NCI-H1092 treated with DMSO at 0.1 percent for 48 hours (cell line): ENCODE measurements at regions not wholly inside any gene's neighbourhood (a gene's known extent, or its start where the extent isn't known, plus 50 kb on each side); places are given as distances from the start of the nearest gene placed in this dataset.
"Not testable (repeated sequence)": the region's sequence is repeated elsewhere in the genome, so short reads cannot be mapped to it uniquely, and the experiment has no call there.

Experiments used
- DNase-seq: peaks from one replicate; lab custom pipeline; 2025; lab: John Stamatoyannopoulos, UW

DNA sequence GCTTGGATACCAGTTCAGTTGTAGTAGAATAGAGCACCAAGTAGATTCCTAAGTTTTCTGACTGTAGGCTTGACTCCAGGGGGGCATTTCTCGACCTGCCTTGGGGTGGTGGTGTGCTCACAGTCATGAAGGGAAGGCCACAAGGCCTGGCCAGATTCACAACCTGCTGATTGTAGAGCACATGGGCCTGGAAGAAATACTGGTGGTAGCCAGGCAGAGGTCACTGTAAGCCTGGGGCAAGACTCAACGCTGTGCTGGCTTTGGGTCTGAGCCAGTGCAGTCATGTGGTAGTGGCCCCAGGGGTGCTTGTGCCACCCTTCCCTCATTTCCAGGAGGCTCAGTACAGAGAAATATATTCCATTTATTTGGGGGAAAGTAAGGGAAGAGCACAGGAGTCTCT is 832.3 kb upstream of the SLC10A2 start:
- DNase-seq: no peak

DNA sequence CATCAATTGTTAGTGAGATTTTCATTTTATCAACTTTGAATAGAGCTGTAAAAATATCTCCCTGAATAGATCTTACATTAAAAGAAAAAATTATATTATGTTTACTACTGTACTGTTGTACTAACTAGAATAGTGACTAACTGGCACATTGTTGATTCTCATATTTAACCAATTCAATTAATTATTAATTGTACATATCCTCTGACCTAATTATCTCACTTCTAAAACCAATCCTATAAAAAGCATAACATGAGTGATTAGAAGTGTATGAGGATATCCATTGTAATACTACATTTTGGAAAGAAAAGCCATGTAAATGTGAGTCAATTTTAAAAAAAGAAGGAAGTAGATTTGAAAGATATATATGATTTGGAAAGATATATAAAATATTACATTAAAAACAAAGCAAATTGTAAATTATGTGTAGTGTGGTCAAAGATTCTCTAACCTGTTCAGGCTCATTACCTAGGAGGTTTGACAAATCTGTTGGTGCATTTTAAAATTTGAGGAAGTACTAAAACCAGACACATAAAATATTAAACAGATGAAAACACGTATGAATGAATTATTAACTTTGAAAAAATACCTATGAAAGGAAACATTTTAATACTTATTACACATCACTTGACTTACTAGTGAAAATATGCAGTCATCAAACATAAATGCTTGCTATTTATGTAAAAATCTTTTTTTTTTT is 829.8 kb upstream of the SLC10A2 start:
- no peak for DNase-seq

DNA sequence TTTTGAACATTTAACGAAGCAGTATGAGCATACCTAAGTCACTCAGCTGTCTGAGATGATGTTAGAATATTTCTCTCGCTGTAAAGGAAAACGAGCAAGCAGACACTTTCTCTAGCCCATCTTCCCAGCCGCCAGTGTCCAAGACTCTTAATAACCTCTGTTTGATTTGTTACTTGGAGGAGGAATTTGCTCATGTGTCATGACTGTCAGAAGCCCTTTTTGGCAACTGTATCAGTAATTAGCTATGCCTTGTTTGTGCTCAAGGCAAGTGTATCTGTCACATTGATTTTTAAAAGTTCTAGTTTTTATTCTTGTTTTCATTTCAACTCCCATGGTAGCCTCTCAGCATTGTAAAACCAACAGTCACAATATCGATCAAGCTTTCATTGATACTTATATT is 828.4 kb upstream of the SLC10A2 start:
- no peak for DNase-seq

DNA sequence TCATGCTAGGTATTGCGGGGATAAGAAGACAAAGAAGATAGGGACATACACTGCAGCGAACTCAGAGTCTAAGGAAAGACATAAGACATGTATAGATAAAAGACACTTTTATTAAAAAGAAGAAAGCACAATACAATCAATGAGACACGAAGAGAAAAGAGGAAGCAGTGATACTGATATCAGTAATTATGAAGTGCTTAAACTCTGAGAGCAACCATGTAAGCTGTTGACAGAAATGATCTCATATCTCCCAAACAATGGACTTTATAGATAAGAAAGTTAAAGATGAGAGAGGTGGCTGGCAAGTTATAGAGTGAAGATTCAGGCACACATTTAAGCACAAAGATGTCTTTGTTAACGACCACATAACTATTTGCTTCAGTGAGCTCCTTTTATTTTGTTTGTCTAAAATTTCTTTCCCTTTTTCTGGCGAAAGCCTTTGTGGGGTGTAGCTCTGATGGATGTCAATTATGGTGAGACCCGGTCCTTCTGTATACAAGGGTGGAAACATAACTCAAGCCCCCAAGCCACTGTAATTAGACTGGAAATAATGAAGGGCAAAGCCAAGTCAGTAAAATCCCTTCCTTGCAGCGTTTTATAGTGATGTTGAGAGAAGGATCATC is 818.0 kb upstream of the SLC10A2 start:
- DNase-seq: no peak

DNA sequence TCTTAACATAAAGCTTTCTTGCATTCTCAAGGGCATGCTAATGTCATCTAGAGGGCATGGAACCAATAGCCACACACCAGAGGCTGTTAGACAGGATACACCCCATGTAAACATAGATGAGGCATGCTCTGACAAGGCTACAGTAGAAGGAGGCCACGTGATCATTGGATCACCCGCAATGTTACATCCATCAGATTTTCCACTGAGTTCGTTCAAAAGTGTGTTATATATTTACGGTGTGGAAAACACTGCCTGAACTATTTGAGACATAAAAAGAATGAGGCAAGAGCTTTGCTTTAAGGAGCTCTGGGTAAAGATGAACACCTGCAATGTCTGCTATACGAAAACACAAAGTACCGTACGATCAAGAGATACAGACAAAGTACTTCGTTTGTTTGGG is 817.5 kb upstream of the SLC10A2 start:
- DNase-seq: no peak

DNA sequence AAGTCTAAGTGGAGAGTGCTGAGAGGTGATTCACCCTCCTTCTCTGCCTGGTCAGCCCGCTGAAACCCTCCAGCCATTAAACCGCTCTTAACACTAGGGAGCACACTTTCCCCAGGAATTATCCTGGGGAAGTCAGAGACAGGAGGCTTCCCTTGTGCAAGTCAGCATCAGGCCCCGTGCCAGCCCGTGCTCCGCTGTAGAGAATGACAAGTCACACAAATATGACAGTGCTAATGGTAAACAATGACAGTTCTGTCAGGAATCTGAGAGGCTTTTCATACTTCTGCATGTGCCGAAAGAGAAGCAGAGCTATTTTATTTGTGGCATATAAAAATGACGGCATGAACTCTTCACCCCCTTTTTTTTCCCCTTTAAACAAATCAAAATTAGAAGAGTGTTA is 816.9 kb upstream of the SLC10A2 start:
- DNase-seq: peak; percentile 92

DNA sequence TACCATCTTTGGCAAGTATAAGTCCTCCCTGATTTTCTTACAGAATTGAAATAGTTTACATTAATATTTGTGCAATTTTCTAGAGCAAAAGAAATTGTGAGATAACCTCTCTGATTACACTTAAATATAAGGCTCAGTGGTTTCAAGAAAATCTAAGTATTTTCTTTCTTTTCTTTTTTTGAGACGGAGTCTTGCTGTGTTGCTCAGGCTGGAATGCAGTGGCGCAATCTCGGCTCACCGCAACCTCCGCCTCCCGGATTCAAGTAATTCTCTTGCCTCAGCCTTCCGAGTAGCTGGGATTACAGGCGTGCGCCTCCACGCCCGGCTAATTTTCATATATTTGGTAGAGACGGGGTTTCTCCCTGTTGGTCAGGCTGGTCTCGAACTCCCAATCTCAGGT is 813.9 kb upstream of the SLC10A2 start:
- not testable (repeated sequence) for DNase-seq

DNA sequence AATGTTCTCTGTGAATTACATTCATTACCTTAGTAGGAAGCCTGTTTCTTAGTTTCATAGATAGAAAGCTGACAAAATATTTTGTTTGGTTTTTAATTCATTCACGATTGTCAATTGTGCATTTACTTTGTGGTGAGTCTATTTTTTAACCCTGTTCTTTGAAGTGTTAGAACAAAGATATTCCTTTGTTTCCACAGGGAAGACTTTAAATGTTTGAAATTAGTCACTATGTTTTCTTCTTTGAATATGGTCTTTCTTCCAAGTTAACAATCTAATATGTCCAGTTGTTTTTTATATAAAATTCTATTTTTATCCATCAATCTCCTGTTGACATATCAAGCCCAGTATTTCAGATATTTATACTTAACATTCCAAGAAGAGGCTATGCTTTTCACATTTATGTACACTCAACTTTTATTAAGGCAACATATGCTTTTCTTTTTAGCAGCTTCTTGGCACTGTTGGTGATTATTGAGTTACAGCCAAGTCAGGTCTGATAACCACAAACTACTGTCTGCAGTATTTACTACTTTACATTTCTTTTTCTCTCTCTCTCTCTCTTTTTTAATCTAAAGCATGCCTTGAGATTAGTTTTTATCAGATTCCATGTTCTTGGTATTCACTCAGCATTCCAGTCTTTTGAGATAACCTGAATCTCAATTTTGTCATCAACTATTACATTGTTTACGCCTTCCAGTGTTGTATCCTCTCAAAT is 812.8 kb upstream of the SLC10A2 start:
- no peak for DNase-seq

DNA sequence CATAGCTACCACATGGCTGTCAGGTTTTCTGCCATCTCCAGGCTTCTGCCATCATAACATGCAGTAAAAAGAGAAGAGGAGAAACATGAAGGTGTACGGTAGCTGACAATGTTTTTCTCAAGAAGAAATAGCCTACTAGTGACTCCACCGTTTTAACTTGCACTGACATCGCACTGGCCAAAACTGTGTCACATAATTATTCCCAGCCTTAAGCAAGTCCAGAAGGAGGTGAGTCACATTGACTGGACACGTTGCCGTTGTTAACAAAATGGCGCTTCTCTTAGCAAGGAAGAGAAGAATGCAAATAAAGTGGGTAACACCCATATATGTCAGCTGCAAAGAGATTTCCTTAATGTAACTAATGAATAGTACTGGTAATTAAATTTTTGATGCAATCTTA is 810.4 kb upstream of the SLC10A2 start:
- DNase-seq: no peak

DNA sequence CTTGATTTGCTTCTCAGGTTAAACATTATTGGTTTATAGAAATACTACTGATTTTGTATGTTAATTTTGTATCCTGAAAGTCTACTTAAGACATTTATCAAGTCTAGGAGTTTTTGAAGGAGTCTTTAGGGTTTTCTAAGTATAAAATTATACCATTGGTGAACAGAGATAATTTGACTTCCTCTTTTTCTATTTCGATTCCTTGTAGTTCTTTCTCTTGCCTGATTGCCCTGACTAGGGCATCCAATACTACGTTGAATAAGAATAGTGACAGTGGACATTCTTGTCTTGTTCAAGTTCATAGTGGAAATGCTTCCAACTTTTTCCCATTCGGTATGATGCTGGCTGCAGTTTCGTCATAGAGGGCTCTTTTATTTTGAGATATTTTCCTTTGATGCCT is 807.5 kb upstream of the SLC10A2 start:
- DNase-seq: no peak

DNA sequence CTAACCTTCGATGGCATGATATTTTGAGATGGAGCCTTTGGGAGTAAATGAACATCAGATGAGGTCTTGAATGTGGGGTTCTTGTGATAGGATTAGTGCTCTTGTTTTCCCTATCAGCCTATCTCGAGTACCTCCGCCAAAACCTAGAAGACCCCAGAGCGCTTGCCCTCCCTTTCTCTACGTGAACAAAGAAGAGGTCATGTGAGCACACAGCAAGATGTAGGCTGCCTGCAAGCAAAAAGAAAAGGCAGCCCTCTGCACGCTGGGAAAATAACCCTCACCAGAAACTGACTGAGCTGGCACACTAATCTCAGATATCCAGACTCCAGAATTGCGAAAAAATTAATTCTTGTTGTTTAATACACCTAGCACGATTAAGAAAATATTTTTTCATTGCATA is 799.8 kb upstream of the SLC10A2 start:
- no peak for DNase-seq

DNA sequence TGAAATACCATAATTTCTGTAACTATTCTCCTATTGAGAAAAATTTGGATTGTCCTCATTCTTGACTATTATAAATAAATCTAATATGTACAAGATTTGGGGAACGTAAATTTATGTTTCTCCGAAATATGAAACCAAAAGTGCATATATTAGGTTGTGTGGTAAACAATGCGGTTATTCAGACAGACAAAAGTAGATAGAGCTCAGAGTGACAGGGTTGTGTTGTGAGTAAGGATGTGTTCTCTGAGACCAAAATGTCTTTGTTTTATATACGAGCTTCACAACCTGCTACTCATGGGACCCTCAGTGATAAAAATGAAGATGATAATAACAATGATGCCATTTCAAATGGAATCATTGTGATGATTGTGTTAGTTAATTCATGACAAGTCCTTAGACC is 796.3 kb upstream of the SLC10A2 start:
- no peak for DNase-seq

DNA sequence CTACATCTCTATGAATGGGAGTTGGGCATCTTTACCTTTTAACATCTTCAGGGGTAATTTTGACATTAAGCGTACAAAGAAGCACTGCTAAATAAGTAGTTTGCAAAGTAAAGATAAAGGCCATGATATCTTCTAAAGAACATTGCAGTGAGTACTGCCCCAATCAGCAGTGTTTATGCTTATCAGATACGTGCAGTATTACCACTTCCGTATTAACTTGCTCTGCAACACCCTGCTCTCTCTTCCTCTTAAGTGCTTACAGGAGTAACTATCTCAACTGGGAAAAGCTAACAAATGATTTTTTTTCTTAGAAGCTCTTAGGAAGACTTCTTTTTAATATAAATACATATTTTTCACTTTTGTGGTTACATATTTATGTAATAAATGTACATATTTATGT is 793.7 kb upstream of the SLC10A2 start:
- no peak for DNase-seq

DNA sequence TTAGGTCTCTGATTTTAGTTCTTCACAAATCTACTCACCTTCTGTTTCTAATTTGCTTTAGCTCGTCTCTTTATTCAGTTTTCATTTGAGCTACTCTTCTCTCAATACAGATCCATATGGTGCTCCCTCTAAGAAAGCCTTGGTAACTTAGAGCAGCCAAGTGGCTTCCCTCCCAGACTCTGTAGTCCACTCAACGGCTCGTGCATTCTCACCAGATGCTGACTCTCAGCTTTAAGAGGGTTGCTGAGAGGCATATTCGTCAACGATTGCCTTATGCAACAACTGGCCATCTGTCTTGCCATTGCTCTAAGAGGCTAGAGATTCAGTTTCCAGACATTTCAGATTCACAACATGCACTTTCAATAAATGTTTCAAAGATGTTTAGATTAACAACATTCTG is 785.8 kb upstream of the SLC10A2 start:
- peak; percentile 14 for DNase-seq

DNA sequence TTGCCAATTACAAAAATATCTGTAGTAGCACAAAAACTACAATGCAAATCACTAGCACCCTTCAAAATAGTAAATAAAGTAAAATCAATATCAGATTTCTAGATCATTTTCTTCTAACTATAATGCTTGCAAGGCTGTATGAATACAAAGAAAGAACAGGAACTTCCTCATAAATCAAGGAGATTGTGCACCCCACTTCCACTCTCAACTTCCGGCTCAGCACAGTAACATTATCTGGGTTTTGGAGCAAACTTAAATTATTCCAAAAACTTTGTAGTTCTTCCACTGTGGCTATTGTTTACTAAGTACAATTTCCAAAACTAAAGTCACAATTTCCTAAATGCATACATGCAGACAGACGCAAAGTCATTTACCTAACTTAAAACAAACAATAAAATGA is 778.3 kb upstream of the SLC10A2 start:
- DNase-seq: no peak

DNA sequence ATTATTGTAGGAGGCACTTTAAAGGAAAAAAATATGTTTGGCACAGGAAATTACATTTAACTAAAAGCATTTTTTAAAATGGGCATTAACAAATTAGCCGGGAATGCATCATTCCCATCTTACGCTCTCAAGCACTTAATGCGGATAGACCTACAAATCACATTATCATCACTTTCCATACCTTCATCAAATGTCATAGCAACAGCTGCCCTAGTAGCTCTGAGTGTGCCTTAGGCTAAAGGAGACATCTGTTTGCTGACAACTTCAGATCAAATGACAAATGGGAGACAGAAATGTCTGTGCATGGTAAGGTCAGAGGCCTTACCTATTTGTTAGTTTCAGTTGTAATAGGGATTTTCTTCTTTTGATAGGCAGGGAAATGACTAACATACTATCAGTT is 773.2 kb upstream of the SLC10A2 start:
- DNase-seq: peak; percentile 21

DNA sequence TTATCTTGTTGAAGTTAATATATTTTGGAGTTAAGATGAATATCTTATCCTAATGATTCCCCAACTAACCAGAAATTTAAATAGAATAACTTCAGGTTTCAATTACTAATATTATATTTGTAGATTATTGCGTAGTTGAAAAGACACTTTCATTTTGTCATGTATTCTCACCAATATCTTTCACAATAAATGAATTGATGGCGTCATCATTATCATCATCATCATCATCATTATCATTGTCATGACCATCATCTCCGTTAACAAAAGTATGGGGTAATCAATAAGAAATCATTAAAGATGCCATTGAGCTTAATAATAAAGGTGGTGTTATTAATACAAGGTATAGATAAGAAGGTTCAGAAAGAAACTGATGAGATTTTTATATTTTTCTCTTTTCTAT is 768.8 kb upstream of the SLC10A2 start:
- no peak for DNase-seq

DNA sequence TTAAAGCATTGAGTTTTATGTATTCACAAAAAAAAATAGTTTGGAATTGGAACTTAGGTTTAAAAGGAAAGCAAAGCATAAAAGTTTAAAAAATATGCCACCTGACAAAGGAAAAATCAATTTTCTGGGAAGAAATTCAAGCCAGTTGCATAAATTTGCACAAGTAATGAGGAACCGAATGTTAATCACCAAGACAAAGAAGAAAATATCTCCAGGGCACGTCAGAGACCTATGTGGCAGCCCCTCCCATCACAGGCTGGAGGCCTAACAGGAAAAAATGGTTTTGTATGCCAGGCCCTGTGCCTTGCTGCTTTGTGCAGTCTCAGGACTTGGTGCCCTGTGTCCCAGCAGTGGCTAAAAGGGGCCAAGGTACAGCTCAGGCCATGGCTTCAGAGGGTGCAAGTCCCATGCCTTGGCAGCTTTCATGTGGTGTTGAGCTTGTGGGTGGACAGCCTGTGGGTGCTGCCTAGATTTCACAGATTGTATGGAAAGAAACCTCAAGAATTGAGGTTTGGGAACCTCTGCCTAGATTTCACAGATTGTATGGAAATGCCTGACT is 767.2 kb upstream of the SLC10A2 start:
- DNase-seq: no peak

DNA sequence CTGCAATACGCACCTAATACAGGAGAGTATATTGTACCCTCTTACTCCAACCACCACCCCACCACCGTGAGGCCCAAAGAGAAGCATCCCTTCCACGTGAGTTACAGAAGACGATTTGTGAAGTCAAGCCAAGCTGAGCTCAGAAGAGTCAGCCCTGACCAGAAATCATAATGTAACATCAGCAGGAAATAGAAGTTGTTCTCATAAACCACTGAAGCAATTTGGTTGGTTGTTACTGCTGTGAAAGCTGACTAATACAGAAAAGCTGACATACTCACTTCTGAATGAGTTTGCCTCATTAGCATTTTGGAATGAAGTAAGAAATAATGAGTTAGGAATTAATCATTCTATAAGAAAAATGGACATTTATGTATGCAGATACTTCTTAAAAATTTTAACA is 749.4 kb upstream of the SLC10A2 start:
- DNase-seq: no peak

DNA sequence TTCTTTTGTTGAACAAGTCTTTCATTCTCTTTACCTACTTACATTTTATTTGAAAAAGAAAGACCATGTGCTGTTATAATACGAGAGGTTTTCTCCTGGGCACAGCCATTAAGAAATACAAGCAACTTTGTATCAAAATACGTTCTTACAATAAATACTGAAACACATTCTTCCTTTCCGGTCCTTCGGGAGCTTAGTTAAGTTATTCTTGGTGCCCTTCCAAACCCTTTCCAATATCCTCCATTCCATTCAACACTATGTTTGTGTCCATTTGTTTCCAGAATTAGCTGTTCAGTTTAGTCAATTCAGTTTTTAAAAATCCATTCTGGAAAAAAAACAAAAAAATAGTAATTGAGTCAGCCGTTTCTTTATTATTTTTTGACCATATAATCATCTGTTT is 746.8 kb upstream of the SLC10A2 start:
- DNase-seq: no peak

DNA sequence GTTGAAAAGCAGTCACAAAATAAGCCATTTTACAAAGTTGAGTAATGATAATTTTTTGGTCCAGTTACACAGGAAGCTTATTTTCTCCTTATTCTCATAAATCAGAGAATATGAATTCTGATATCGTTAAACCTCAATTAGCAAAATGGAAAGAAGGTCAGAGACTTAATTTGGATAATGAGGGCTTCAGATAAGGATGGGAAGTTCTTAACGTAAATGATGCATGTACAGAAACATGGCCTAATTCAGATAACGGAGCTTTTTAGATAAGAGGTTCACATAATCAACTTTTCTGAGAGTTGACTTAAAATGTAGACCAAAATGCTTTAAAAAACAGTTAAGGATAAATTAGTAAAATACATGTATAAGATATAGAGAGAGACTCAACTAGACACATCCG is 746.3 kb upstream of the SLC10A2 start:
- DNase-seq: no peak

DNA sequence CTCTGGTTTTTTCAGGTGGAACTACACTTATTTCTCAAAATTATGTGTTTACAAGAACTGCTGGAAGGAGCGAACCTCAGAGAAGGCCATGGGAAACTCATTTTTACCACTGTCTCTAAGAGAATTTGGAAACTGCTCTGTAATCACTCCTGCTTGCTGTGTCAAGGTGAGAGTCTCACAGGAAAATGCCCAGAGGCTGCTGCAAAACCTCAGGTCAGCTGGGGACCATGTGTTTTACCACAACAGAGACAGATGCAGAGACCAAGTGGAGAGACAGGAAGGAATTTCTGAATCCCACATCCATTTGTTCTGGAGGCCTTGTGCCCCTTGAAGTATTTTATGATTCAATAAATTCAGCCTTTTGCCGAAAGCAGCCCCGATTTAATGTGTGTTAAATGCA is 743.8 kb upstream of the SLC10A2 start:
- no peak for DNase-seq

DNA sequence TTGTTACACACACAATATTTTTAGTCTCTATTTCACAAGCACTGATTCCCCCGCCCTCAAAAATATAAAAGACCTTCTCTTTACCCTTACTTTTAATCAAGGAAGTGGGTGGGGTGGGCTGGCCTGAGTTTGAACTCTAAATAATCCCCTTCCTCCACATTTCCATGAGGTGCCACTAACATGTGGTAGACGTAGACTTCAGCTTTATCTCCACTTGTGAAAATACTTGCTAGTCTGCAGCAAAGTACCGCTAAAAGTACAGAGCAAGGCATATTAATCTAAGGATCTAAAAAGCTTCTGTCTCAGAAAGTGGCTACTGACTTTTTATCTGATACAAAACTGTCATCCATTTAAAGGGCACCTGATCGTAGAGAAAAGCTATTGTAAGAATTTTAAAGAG is 739.6 kb upstream of the SLC10A2 start:
- no peak for DNase-seq
